ENCODE measurements at regions not wholly inside any gene's neighbourhood (a gene's known extent, or its start where the extent isn't known, plus 50 kb on each side); places are given as distances from the start of the nearest gene placed in this dataset.

GRCh38 chr18:51523671-51524070, 326.2 kb upstream of the MEX3C start:
- TF ChIP-seq CTCF (IDR thresholded peaks at IDR 0.05) (no peak), ZFX (IDR thresholded peaks at IDR 0.05; ENCODE audit: borderline replicate concordance) (no peak)

Data from 22Rv1 (cell line).